Skin epidermis (tissue), 12 donors: ENCODE measurements at regions not wholly inside any gene's neighbourhood (a gene's known extent, or its start where the extent isn't known, plus 50 kb on each side); places are given as distances from the start of the nearest gene placed in this dataset.
"Not testable (repeated sequence)": the region's sequence is repeated elsewhere in the genome, so short reads cannot be mapped to it uniquely, and the experiment has no call there.

Source experiments
- H3K27ac ChIP-seq, 21 experiments: fragments of 200-600 bp; sonication (generic) in 11 of 21; one replicate each; pipeline ENCODE4 v1.5.0; 2020; ENCODE audit warnings: mild to moderate bottlenecking in 3 of 21, inconsistent platforms in 2 of 21, moderate library complexity in 2 of 21
- H3K4me3 ChIP-seq, 7 experiments: fragments of 200-600 bp; sonication (generic) in 2 of 7; one replicate each; pipeline ENCODE4 v1.5.0; 2020; ENCODE audit warnings: inconsistent platforms in 2 of 7, mild to moderate bottlenecking in 2 of 7, moderate library complexity in 1 of 7

DNA sequence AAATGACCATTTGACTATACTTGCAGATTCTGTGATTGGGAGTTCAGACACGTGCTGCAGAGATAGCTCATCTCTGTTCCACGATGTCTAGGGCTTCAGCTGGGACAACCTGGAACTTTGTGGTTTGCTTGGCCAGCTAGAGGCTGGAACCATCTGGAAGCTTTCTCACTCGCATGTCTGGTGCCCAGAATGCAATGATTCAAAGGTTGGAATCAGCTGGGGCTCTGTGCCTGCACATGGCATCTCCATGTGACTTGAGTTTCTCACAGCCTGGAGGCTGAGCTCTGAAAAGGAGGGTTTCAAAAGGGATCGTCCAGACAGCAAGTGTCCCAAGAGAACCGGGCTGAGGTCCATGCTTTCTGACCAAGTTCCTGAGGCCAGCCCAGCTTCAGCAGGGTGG lies 465.2 kb downstream of the GADD45G start:
- Histone ChIP-seq H3K4me3 (no peak overlapping the region), H3K27ac (no peak overlapping the region)

- H3K27ac ChIP-seq: no peak overlapping the region
- H3K4me3 ChIP-seq: no peak overlapping the region
Measured at GRCh38 chr9:90070469-90070868, 465.7 kb downstream of the GADD45G start.

DNA sequence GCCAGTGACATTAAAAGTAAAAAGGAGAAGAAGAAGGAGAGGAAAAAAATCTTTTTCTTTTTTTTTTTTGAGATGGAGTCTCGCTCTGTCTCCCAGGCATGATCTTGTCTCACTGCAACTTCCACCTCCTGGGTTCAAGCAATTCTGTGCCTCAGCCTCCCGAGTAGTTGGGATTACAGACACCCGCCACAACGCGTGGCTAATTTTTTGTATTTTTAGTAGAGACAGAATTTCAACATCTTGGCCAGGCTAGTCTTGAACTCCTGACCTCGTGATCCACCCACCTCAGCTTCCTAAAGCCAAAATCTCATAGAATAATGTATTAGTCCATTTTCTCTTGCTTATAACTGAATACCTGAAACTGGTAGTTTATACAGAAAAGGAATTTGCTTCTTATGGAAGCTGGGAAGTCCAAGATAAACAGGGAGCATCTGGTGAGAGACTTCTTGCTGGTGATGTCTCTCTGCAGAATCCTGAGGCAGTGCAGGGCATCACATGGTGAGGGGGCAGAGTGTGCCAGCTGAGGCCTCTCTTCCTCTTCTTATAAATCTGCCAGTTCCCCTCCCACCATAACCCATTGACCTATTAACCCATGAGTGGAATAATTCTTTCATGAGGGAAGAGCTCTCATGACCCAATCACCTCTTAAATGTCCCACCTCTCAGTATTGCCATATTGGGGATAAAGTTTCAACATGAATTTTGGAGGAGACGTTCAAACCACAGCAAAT lies 466.3 kb downstream of the GADD45G start:
- Histone ChIP-seq H3K4me3 (no peak overlapping the region), H3K27ac (no peak overlapping the region)

- H3K4me3 ChIP-seq: no peak overlapping the region
- no peak overlapping the region for H3K27ac ChIP-seq
Measured at GRCh38 chr9:90073186-90073945, 468.6 kb downstream of the GADD45G start.

DNA sequence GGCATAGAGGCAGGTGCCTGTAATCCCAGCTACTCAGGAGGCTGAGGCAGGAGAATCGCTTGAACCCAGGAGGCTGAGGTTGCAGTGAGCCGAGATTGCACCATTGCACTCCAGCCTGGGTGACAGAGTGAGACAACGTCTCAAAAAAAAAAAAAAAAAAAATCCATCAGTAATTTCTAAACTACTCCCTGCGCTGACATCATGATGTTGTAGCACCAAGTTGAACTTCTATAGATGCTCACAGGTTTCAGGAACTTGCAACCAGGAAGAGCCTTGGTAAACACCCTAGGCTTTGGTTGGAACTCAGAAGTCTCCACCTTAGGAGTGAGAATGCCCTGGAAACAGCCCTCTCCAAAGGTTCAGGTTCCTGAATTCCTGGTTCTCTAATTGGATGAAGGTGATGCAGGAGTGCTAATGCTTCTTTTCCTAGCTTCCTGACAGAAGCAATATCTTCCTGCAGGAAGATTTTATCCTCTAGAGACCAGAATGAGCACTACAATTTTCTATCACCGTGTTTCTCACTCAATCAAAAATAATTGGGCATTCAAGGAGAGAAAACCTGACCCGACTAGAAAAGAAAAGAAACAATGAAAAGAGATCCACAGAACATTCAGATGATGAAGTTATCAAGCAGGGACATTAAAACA lies 469.6 kb downstream of the GADD45G start:
- no peak overlapping the region for H3K27ac ChIP-seq
- H3K4me3 ChIP-seq: no peak overlapping the region

- H3K27ac ChIP-seq, H3K4me3 ChIP-seq: not testable (repeated sequence)
Measured at GRCh38 chr9:90077598-90077997, 472.8 kb downstream of the GADD45G start.

DNA sequence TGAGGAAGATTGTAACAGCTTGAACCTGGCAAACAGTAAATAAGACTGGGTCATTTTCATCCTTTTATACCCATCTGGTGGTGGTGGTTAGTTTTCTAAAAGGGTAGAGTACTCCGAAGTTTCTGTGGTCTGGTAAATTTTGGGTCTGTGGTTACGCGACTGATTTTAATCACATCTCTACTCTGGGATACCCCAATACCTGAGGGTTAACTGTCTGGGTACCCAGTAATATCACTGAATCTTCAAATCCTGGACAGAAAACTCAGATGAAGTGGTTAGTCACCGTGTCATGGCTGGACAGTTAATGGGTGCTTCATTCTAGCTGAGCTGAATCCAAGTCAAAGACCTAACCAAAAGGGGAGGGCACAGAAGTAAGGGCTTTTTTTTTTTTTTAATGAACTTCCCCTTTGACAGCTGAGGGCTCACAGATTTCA lies 474.2 kb downstream of the GADD45G start:
- no peak overlapping the region for H3K4me3 ChIP-seq
- no peak overlapping the region for H3K27ac ChIP-seq

GRCh38 chr9:90085633-90086032 lies 480.8 kb downstream of the GADD45G start:
- Histone ChIP-seq H3K4me3 (no peak overlapping the region), H3K27ac (peak overlapping the region in 5 of 21 experiments; percentile 17 to 55 (median 38))

GRCh38 chr9:90086101-90086511 lies 481.3 kb downstream of the GADD45G start:
- Histone ChIP-seq H3K27ac (peak overlapping the region in 2 of 21 experiments; percentile 25 to 30), H3K4me3 (no peak overlapping the region)

- H3K27ac ChIP-seq: no peak overlapping the region
- H3K4me3 ChIP-seq: no peak overlapping the region
Measured at GRCh38 chr9:90088434-90088833, 483.6 kb downstream of the GADD45G start.

- H3K27ac ChIP-seq: no peak overlapping the region
- H3K4me3 ChIP-seq: no peak overlapping the region
Measured at GRCh38 chr9:90088856-90089255, 484.0 kb downstream of the GADD45G start.

GRCh38 chr9:90090997-90091396 lies 486.2 kb downstream of the GADD45G start:
- Histone ChIP-seq H3K27ac (no peak overlapping the region), H3K4me3 (no peak overlapping the region)

DNA sequence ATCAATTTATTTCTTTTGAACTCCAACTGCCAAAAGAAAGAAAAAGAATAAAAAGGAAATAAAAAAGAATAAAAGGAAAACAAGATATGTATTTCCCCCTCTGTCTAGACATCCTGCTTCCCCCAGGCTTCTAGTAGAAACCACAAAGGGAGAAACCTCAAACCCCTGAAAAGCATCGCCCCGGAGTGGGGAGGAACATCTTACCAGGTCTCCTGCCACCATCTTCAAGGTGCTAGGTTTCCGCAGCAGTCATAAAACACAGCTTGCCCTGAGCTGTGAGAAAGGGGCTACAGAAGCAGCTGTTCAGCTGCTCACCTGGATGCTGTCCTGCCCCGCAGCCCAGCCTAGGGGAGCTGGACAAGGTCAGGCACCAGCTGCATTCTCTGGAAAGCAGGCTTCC lies 487.7 kb downstream of the GADD45G start:
- H3K4me3 ChIP-seq: no peak overlapping the region

GRCh38 chr9:90095682-90096081 lies 490.9 kb downstream of the GADD45G start:
- no peak overlapping the region for H3K4me3 ChIP-seq
- H3K27ac ChIP-seq: no peak overlapping the region

More for the DNA sequence above, 487.7 kb downstream of the GADD45G start:
- no peak overlapping the region for H3K27ac ChIP-seq

- Histone ChIP-seq H3K4me3 (no peak overlapping the region), H3K27ac (no peak overlapping the region)
Measured at GRCh38 chr9:90097237-90097636, 492.4 kb downstream of the GADD45G start.

DNA sequence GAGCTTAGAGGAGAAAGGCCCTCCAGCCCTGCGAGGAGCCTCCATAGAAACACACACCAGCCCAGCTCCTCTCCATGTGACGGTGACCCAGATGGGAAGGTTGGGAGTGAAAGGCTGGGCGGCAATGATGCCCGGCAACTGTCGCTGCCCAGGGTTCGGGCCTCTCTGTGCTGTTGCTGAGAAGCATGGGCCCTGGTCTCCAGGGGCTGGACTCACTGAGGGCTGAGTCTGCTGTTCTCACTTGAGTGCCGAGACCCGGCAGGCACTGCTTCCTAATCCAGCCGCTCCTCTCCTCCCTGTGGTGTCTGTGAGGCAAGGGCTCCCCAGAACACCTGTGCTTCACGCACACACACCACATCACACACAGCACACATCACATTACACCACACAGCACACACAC lies 493.6 kb downstream of the GADD45G start:
- Histone ChIP-seq H3K4me3 (no peak overlapping the region), H3K27ac (no peak overlapping the region)

DNA sequence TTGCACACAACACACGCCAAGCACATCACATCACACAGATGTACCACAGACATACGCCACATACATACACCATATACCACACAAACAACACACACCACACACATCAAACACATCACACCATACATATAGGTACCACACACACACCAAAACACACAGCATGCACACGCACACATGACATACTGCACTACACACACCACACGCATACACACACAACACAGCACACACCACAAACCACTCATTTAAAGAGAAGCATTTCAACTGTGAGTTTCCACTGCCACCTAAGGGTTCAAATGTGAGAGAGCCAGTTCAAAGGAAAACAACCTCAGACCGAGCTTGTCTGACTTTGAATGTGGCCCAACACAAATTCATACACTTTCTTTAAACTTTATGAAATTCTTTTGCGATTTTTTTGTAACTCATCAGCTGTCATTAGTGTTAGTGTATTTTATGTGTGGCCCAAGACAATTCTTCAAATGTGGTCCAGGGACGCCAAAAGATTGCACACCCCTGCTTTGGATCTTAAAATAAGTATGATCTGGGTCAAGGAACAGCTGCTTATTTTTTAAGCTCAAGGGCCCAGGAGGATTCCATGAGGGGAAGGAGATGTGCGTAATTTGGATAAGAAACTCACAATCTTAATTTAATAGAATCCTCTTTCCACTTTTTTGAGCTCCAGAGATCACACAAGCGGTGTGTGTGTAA lies 494.6 kb downstream of the GADD45G start:
- Histone ChIP-seq H3K4me3 (no peak overlapping the region), H3K27ac (no peak overlapping the region)

GRCh38 chr9:90100014-90100413 lies 495.2 kb downstream of the GADD45G start:
- H3K27ac ChIP-seq: no peak overlapping the region

GRCh38 chr9:90102292-90102901 lies 497.6 kb downstream of the GADD45G start:
- H3K27ac ChIP-seq: no peak overlapping the region
- no peak overlapping the region for H3K4me3 ChIP-seq

More at GRCh38 chr9:90100014-90100413, 495.2 kb downstream of the GADD45G start:
- no peak overlapping the region for H3K4me3 ChIP-seq

- H3K27ac ChIP-seq: no peak overlapping the region
- H3K4me3 ChIP-seq: no peak overlapping the region
Measured at GRCh38 chr9:90103771-90104170, 499.0 kb downstream of the GADD45G start.
